HepG2 (cell line): ENCODE measurements at regions not wholly inside any gene's neighbourhood (a gene's known extent, or its start where the extent isn't known, plus 50 kb on each side); places are given as distances from the start of the nearest gene placed in this dataset.

Source experiments
- CEBPG ChIP-seq: IDR thresholded peaks from 2 replicates; pipeline ENCODE4 v1.6.1; 2016
- ELF4 ChIP-seq: sonication (generic); formaldehyde crosslinking; IDR thresholded peaks from 2 replicates; pipeline ENCODE4 v1.5.0; 2020; ENCODE audit warnings: missing genetic modification reagents, mild to moderate bottlenecking, moderate library complexity, borderline replicate concordance
- GLI4 ChIP-seq: sonication (generic); formaldehyde crosslinking; IDR thresholded peaks from 2 replicates; pipeline ENCODE4 v1.5.1; 2020; ENCODE audit warnings: missing genetic modification reagents, mild to moderate bottlenecking, moderate library complexity, borderline replicate concordance
- GTF2F1 ChIP-seq: fragments of 150-350 bp; IDR thresholded peaks from 2 replicates; pipeline ENCODE4 v1.6.1; 2014; ENCODE audit warnings: low read length
- MYNN ChIP-seq: sonication (generic); formaldehyde crosslinking; IDR thresholded peaks from 2 replicates; pipeline ENCODE4 v1.4.0; 2020; ENCODE audit warnings: mild to moderate bottlenecking, low read depth, missing genetic modification reagents
- SOX6 ChIP-seq, 2 experiments: fragments of 450-650 bp in 1 of 2; sonication (generic) in 1 of 2; formaldehyde crosslinking in 1 of 2; IDR thresholded peaks; 2 replicates each; pipeline versions ENCODE4 v1.4.0 to v1.6.1; 2017 to 2020; ENCODE audit warnings: antibody characterized with exemption in 1 of 2, mild to moderate bottlenecking in 1 of 2, missing genetic modification reagents in 1 of 2
- SRSF9 ChIP-seq: fragments of 200-400 bp; formaldehyde crosslinking; IDR thresholded peaks from 2 replicates; pipeline ENCODE4 v1.6.1; 2018; ENCODE audit warnings: borderline replicate concordance, mild to moderate bottlenecking, low read depth, low read length; ENCODE audit not compliant: insufficient read depth, poor library complexity, severe bottlenecking
- ZNF24 ChIP-seq: fragments of 450-650 bp; IDR thresholded peaks from 2 replicates; pipeline ENCODE4 v1.6.1; 2017; ENCODE audit warnings: antibody characterized with exemption, mild to moderate bottlenecking
- ZNF256 ChIP-seq: sonication (generic); formaldehyde crosslinking; conservative IDR thresholded peaks from 2 replicates; pipeline ENCODE4 v1.4.0; 2020; ENCODE audit warnings: missing genetic modification reagents
- ZNF407 ChIP-seq: sonication (generic); formaldehyde crosslinking; IDR thresholded peaks from one replicate; pipeline ENCODE4 v1.5.1; 2020; ENCODE audit warnings: mild to moderate bottlenecking, missing genetic modification reagents; ENCODE audit errors: not compliant biosample characterization
- ZNF589 ChIP-seq: sonication (generic); formaldehyde crosslinking; conservative IDR thresholded peaks from 2 replicates; pipeline ENCODE4 v1.8.0; 2022; ENCODE audit warnings: mild to moderate bottlenecking, moderate library complexity, missing genetic modification reagents

GRCh38 chr5:73998489-73998888 is 372.5 kb downstream of the ARHGEF28 start (continued):
- no peak for TF ChIP-seq GTF2F1
- no peak for TF ChIP-seq ZNF24
- TF ChIP-seq ZNF407 (CRISPR knock-in tag): no peak
- 0 out of 2 replicates have a peak, but pooled peaks have one; percentile 8 for TF ChIP-seq CEBPG (CRISPR knock-in tag)
- no peak for TF ChIP-seq ZNF589 (CRISPR knock-in tag)
- TF ChIP-seq SOX6 (IDR thresholded peaks at IDR 0.05): no peak
- TF ChIP-seq SOX6 (CRISPR knock-in tag; IDR thresholded peaks at IDR 0.05): peak; percentile 83
- TF ChIP-seq GLI4: no peak
- no peak for TF ChIP-seq ZNF256 (CRISPR knock-in tag)
- no peak for TF ChIP-seq ELF4 (CRISPR knock-in tag)
- no peak for TF ChIP-seq SRSF9
- no peak for TF ChIP-seq MYNN (CRISPR knock-in tag)
